ENCODE measurements at regions not wholly inside any gene's neighbourhood (a gene's known extent, or its start where the extent isn't known, plus 50 kb on each side); places are given as distances from the start of the nearest gene placed in this dataset.

DNA sequence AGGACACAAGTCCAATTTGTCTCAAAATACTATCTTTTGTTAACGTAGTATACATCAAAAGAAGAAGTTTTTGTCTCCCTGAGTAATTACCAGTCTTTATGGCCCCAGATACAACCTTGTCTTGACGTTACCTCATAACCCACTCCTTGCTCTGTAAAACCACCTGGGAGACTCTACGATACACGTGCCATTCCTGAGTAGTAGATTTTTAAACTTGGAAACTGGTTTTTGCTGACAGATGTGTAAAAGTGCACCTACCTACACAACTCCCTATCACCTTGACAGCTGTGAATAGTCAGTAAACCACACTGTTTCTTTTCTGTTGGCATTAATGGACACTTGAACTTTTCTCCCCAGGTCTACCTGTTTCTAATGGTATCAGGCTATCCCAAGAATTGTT lies 51.7 kb upstream of the RARB start:
- TF ChIP-seq, protein P1, sequence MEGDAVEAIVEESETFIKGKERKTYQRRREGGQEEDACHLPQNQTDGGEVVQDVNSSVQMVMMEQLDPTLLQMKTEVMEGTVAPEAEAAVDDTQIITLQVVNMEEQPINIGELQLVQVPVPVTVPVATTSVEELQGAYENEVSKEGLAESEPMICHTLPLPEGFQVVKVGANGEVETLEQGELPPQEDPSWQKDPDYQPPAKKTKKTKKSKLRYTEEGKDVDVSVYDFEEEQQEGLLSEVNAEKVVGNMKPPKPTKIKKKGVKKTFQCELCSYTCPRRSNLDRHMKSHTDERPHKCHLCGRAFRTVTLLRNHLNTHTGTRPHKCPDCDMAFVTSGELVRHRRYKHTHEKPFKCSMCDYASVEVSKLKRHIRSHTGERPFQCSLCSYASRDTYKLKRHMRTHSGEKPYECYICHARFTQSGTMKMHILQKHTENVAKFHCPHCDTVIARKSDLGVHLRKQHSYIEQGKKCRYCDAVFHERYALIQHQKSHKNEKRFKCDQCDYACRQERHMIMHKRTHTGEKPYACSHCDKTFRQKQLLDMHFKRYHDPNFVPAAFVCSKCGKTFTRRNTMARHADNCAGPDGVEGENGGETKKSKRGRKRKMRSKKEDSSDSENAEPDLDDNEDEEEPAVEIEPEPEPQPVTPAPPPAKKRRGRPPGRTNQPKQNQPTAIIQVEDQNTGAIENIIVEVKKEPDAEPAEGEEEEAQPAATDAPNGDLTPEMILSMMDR (IDR thresholded peaks at IDR 0.05 in 2 of 3, conservative IDR thresholded peaks at IDR 0.05 in 1 of 3; ENCODE audit: control insufficient read depth in 2 of 3, extremely low read depth in 1 of 3, insufficient read depth in 1 of 3, low read depth in 3 of 3, low read length in 3 of 3), result no peak
- TF ChIP-seq IRF5 (IDR thresholded peaks at IDR 0.05; ENCODE audit: borderline replicate concordance), result no peak
- TF ChIP-seq BCL11A (IDR thresholded peaks at IDR 0.05; ENCODE audit: low read depth, low read length), result no peak
- TF ChIP-seq, protein P2, sequence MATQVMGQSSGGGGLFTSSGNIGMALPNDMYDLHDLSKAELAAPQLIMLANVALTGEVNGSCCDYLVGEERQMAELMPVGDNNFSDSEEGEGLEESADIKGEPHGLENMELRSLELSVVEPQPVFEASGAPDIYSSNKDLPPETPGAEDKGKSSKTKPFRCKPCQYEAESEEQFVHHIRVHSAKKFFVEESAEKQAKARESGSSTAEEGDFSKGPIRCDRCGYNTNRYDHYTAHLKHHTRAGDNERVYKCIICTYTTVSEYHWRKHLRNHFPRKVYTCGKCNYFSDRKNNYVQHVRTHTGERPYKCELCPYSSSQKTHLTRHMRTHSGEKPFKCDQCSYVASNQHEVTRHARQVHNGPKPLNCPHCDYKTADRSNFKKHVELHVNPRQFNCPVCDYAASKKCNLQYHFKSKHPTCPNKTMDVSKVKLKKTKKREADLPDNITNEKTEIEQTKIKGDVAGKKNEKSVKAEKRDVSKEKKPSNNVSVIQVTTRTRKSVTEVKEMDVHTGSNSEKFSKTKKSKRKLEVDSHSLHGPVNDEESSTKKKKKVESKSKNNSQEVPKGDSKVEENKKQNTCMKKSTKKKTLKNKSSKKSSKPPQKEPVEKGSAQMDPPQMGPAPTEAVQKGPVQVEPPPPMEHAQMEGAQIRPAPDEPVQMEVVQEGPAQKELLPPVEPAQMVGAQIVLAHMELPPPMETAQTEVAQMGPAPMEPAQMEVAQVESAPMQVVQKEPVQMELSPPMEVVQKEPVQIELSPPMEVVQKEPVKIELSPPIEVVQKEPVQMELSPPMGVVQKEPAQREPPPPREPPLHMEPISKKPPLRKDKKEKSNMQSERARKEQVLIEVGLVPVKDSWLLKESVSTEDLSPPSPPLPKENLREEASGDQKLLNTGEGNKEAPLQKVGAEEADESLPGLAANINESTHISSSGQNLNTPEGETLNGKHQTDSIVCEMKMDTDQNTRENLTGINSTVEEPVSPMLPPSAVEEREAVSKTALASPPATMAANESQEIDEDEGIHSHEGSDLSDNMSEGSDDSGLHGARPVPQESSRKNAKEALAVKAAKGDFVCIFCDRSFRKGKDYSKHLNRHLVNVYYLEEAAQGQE (IDR thresholded peaks at IDR 0.05; ENCODE audit: low read depth, low read length), result no peak
- TF ChIP-seq MXI1 (IDR thresholded peaks at IDR 0.05; ENCODE audit: low read depth, low read length), result no peak
- no peak for TF ChIP-seq DPF2 (IDR thresholded peaks at IDR 0.05)
- TF ChIP-seq ELK1 (IDR thresholded peaks at IDR 0.05; ENCODE audit: low read depth, low read length), result no peak
- no peak for TF ChIP-seq RCOR1 (conservative IDR thresholded peaks at IDR 0.05; ENCODE audit: low read depth, low read length)

Measured in GM12878 (cell line).